ENCODE measurements at regions not wholly inside any gene's neighbourhood (a gene's known extent, or its start where the extent isn't known, plus 50 kb on each side); places are given as distances from the start of the nearest gene placed in this dataset.

GRCh38 chr5:176731506-176732160, 78.7 kb upstream of the UNC5A start:
- peaks cover 9 to 44% (median 22%) of the 10 kb centered on the region in 11 experiments; a peak in 19 of 22 replicates for H3K27me3 ChIP-seq
- H3K9me3 ChIP-seq (replicated peaks in 1 of 11): peaks cover 0 to 8% (median 0%) of the 10 kb centered on the region in 11 experiments; a peak in 4 of 22 replicates
- H3K4me1 ChIP-seq: peaks cover 19 to 69% (median 55%) of the 10 kb centered on the region in 10 experiments
- peak overlapping the region in 2 of 11 experiments; percentile 29 to 31; a peak in 2 of 22 replicates for H3K9ac ChIP-seq
- peak overlapping the region; percentile 16 to 92 (median 81) for H3K4me2 ChIP-seq
- H3K4me3 ChIP-seq: peak overlapping the region in 2 of 10 experiments; percentile 4 to 26; a peak in 2 of 20 replicates
- peaks cover 0 to 22% (median 0%) of the 10 kb centered on the region in 11 experiments; a peak in 5 of 22 replicates for H4K20me1 ChIP-seq
- H3K36me3 ChIP-seq: no peaks in the 10 kb centered on the region
- peak overlapping the region in 2 of 11 experiments; percentile 43 to 48; a peak in 3 of 22 replicates for H3K27ac ChIP-seq
- peak in 2 of 11 experiments; percentile 45 to 77; a peak in 4 of 22 replicates for TF ChIP-seq Cebpa-rat (IDR thresholded peaks at IDR 0.05)

- H3K9me3 ChIP-seq (replicated peaks in 1 of 11): peaks cover 0 to 8% (median 0%) of the 10 kb centered on the region in 11 experiments; a peak in 4 of 22 replicates
These were observed 78.1 kb upstream of the UNC5A start for GRCh38 chr5:176732306-176732705.

DNA sequence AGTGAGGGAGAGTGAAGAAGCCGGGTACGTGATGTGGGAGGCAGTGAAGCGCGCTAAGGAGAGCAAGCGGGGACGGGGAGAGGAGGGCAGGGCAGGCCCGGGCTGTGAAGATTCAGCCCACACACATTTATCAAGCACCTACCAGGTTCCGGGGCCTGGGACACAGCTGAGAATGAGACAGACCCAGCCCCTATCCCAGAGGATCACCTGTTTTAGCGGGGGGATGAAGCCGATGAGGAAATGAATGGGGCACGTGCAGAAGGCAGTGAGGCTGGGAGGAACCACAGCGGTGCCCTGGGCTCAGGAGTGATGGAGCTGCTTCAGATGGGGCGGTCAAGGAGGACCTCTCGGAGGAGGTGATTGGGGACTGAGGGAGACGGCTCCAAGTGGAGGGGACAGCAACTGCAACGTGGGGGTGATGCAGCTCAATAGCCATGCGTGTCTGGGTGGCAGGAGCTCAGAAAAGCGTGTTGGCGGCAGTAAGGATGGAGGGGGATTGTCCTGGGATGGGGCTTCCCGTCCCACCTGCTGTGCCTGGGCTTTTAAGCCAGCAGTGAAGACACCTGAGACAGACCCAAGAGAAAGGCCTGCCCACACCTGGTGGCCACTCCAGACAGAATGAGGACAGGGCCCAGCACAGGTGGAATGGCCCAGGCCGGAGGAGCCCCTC, 77.5 kb upstream of the UNC5A start:
- no peak overlapping the region for H3K4me3 ChIP-seq
- no peak for TF ChIP-seq Cebpa-rat (IDR thresholded peaks at IDR 0.05)
- peaks cover 0 to 32% (median 13%) of the 10 kb centered on the region in 11 experiments; a peak in 15 of 22 replicates for H3K27me3 ChIP-seq
- peaks cover 19 to 57% (median 48%) of the 10 kb centered on the region in 10 experiments for H3K4me1 ChIP-seq
- peak overlapping the region in 1 of 11 experiments; percentile 7; a peak in 1 of 22 replicates for H3K27ac ChIP-seq
- H3K9ac ChIP-seq: peak overlapping the region in 2 of 11 experiments; percentile 9 to 29; a peak in 2 of 22 replicates
- peaks cover 0 to 16% (median 0%) of the 10 kb centered on the region in 11 experiments; a peak in 4 of 22 replicates for H4K20me1 ChIP-seq
- peak overlapping the region; percentile 16 to 92 (median 81); a peak in 21 of 22 replicates for H3K4me2 ChIP-seq
- peaks cover 0 to 8% (median 0%) of the 10 kb centered on the region in 11 experiments; a peak in 4 of 22 replicates for H3K9me3 ChIP-seq (replicated peaks in 1 of 11)
- no peaks in the 10 kb centered on the region for H3K36me3 ChIP-seq

More at GRCh38 chr5:176732306-176732705, 78.1 kb upstream of the UNC5A start:
- peak overlapping the region; percentile 16 to 92 (median 81) for H3K4me2 ChIP-seq
- peaks cover 19 to 63% (median 51%) of the 10 kb centered on the region in 10 experiments for H3K4me1 ChIP-seq
- H3K4me3 ChIP-seq: no peak overlapping the region
- peak overlapping the region in 2 of 11 experiments; percentile 9 to 29; a peak in 3 of 22 replicates for H3K9ac ChIP-seq
- no peaks in the 10 kb centered on the region for H3K36me3 ChIP-seq
- H3K27ac ChIP-seq: peak overlapping the region in 2 of 11 experiments; percentile 7 to 43; a peak in 2 of 22 replicates
- no peak for TF ChIP-seq Cebpa-rat (IDR thresholded peaks at IDR 0.05)
- H4K20me1 ChIP-seq: peaks cover 0 to 21% (median 0%) of the 10 kb centered on the region in 11 experiments; a peak in 6 of 22 replicates
- H3K27me3 ChIP-seq: peaks cover 3 to 38% (median 16%) of the 10 kb centered on the region in 11 experiments; a peak in 19 of 22 replicates

GRCh38 chr5:176733406-176734262, 76.7 kb upstream of the UNC5A start:
- Histone ChIP-seq H3K9ac (no peak overlapping the region), H3K27ac (no peak overlapping the region), H3K4me2 (peak overlapping the region in 8 of 11 experiments; percentile 76 to 92 (median 82); a peak in 14 of 22 replicates), H3K36me3 (no peaks in the 10 kb centered on the region), H3K27me3 (peaks cover under 1 to 25% (median 11%) of the 10 kb centered on the region in 11 experiments; a peak in 16 of 22 replicates), H3K4me3 (no peak overlapping the region), H4K20me1 (peaks cover 0 to 16% (median 0%) of the 10 kb centered on the region in 11 experiments; a peak in 5 of 22 replicates), H3K4me1 (peaks cover 19 to 50% (median 46%) of the 10 kb centered on the region in 10 experiments), H3K9me3 (replicated peaks in 1 of 11) (peaks cover 0 to 8% (median 0%) of the 10 kb centered on the region in 11 experiments; a peak in 4 of 22 replicates)
- TF ChIP-seq Cebpa-rat (IDR thresholded peaks at IDR 0.05): no peak

DNA sequence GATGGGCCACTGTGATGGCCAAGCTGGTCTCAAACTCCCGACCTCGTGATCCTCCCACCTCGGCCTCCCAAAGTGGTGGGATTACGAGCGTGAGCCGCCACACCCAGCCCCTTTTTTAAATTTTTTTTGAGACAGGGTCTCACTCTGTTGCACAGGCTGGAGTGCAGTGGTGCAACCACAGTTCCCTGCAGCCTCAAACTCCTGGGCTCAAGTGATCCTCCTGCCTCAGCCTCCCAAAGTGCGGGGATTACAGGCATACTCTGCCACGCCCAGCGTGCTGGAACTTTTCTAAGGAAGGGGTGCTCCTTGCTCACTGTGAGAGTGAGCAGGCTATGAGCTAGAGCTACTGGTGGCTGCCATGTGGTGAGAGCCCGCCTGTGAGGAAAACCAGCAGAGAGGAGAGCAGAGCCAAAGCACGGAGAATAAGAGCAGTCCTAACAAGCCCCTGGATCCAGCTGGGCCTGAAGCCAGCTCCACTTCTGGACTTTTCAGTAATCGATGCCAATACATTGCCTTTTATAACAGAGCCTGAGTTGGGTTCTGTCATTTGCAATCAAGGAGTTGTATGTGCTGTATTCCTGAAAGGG, 75.5 kb upstream of the UNC5A start:
- H3K4me3 ChIP-seq: no peak overlapping the region

DNA sequence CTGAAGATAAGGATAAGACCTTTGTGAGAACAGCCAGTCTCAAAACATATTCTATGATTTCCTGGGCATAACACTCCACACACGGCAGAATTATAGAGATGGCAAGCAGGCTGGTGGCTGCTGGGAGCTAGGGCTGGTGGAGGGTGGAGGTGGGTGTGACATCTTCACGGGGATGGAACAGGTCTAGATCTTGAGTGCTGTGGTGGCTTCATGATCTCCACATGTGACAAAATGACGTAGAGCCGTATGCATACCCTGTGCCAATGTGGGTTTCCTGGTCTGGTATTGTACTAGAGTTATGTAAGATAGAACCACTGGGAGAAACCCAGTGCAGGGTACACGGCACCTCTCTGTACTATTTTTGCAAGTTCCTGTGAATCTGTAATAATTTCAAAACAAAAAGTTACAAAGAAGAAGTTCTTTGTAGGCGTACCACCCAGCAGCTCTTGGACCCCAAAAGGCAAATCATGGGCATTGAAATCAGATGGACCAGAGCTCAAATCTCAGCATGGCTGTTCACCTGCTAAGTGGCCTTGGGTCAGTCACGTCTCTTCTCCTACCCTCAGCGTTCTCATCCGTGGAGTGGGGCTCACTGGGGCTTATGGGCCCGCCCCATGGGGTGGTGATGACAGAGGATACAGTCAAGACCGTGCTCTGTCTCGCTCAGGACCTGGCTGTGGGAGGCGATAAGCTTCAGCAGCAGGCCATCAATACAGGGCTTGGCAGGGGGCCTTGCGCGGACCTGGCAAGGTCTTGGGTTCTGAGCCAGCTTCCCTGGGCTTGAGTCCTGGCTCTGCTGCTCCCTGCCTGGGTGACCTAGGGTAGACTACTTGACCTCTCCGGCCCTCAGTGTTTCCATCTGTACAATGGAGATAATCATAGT, 74.7 kb upstream of the UNC5A start:
- Histone ChIP-seq H4K20me1 (peaks cover 0 to 16% (median 0%) of the 10 kb centered on the region in 11 experiments; a peak in 6 of 22 replicates), H3K4me3 (no peak overlapping the region), H3K27ac (no peak overlapping the region), H3K4me2 (no peak overlapping the region), H3K9ac (no peak overlapping the region), H3K4me1 (peaks cover 15 to 38% (median 34%) of the 10 kb centered on the region in 10 experiments), H3K9me3 (replicated peaks in 1 of 11) (peaks cover 0 to 4% (median 0%) of the 10 kb centered on the region in 11 experiments; a peak in 4 of 22 replicates), H3K36me3 (no peaks in the 10 kb centered on the region), H3K27me3 (peaks cover 19 to 36% (median 29%) of the 10 kb centered on the region in 11 experiments; a peak in 20 of 22 replicates)
- no peak for TF ChIP-seq Cebpa-rat (IDR thresholded peaks at IDR 0.05)

More for the DNA sequence above, 75.5 kb upstream of the UNC5A start:
- Histone ChIP-seq H4K20me1 (peaks cover 0 to 16% (median 0%) of the 10 kb centered on the region in 11 experiments; a peak in 4 of 22 replicates), H3K9ac (no peak overlapping the region), H3K36me3 (no peaks in the 10 kb centered on the region), H3K27ac (no peak overlapping the region), H3K27me3 (peaks cover 13 to 28% (median 22%) of the 10 kb centered on the region in 11 experiments; a peak in 20 of 22 replicates), H3K9me3 (replicated peaks in 1 of 11) (peaks cover 0 to 8% (median 0%) of the 10 kb centered on the region in 11 experiments; a peak in 4 of 22 replicates), H3K4me1 (peaks cover 15 to 46% (median 42%) of the 10 kb centered on the region in 10 experiments), H3K4me2 (no peak overlapping the region)
- no peak for TF ChIP-seq Cebpa-rat (IDR thresholded peaks at IDR 0.05)
